PC-3 (cell line): ENCODE measurements at regions not wholly inside any gene's neighbourhood (a gene's known extent, or its start where the extent isn't known, plus 50 kb on each side); places are given as distances from the start of the nearest gene placed in this dataset.
"Not testable (repeated sequence)": the region's sequence is repeated elsewhere in the genome, so short reads cannot be mapped to it uniquely, and the experiment has no call there.

Source experiments
- ATAC-seq: fragments of 200-7000 bp; cut with Tn5 transposase; 2 replicates; pipeline ENCODE4 v1.9.1; 2020; ENCODE audit warnings: mild to moderate bottlenecking, moderate library complexity
- BruUV-seq: library from RNA; stranded (reverse); fragments of 400-500 nt; replicated peaks from 2 replicates; lab custom pipeline; 2021; lab: Mats Ljungman, UMichigan
- CTCF ChIA-PET: fragments of 300-600 bp; sonication (Branson Sonifier 250); formaldehyde crosslinking; loops from one replicate; lab custom pipeline; 2022; ENCODE audit warnings: antibody characterized with exemption; lab: Charles Lee
- POLR2A ChIA-PET: fragments of 300-600 bp; sonication (Branson Sonifier 250); formaldehyde crosslinking; loops from one replicate; lab custom pipeline; 2022; ENCODE audit warnings: antibody characterized with exemption; ENCODE audit not compliant: unreplicated experiment; lab: Charles Lee
- DNase-seq: peaks from one replicate; pipeline ENCODE4 v3.0.0-alpha.2; 2015
- H2AFZ ChIP-seq: fragments of 300-600 bp; sonication (generic); 2 replicates; pipeline ENCODE4 v1.6.0; 2016; ENCODE audit warnings: antibody characterized with exemption, low read length
- H3F3A ChIP-seq: fragments of 300-600 bp; sonication (generic); one replicate; pipeline ENCODE4 v1.6.0; 2017; ENCODE audit warnings: antibody characterized with exemption, low read length, control low read depth, mild to moderate bottlenecking; ENCODE audit not compliant: unreplicated experiment
- H3K27ac ChIP-seq: fragments of 300-600 bp; sonication (generic); 2 replicates; pipeline ENCODE4 v1.5.1; 2016; ENCODE audit warnings: mild to moderate bottlenecking, low read length
- H3K27me3 ChIP-seq: fragments of 300-600 bp; sonication (generic); 2 replicates; pipeline ENCODE4 v1.6.1; 2016; ENCODE audit warnings: low read length, mixed read lengths
- H3K36me3 ChIP-seq: fragments of 300-600 bp; sonication (generic); 2 replicates; pipeline ENCODE4 v1.6.1; 2016; ENCODE audit warnings: low read depth, mixed run types, low read length, mixed read lengths
- H3K4me1 ChIP-seq: fragments of 300-600 bp; sonication (generic); 2 replicates; pipeline ENCODE4 v1.5.1; 2016; ENCODE audit warnings: low read length; ENCODE audit not compliant: insufficient read depth
- H3K4me2 ChIP-seq: fragments of 300-600 bp; sonication (generic); 2 replicates; pipeline ENCODE4 v1.6.0; 2016; ENCODE audit warnings: low read length
- H3K4me3 ChIP-seq: fragments of 300-600 bp; sonication (generic); 2 replicates; pipeline ENCODE4 v1.5.1; 2016; ENCODE audit warnings: mild to moderate bottlenecking, low read length, mixed read lengths
- H3K79me2 ChIP-seq: fragments of 300-600 bp; sonication (generic); 2 replicates; pipeline ENCODE4 v1.6.1; 2017; ENCODE audit warnings: low read length, mixed read lengths
- H3K9ac ChIP-seq: fragments of 300-600 bp; sonication (generic); 2 replicates; pipeline ENCODE4 v1.6.0; 2016; ENCODE audit warnings: mild to moderate bottlenecking, low read length
- H3K9me2 ChIP-seq: fragments of 300-600 bp; sonication (generic); replicated peaks from 2 replicates; pipeline ENCODE4 v1.6.1; 2016; ENCODE audit warnings: mixed run types, low read length, mixed read lengths
- H3K9me3 ChIP-seq: fragments of 300-600 bp; sonication (generic); 2 replicates; pipeline ENCODE4 v1.6.1; 2016; ENCODE audit warnings: low read length, mixed read lengths
- H4K20me1 ChIP-seq: fragments of 300-600 bp; sonication (generic); 2 replicates; pipeline ENCODE4 v1.6.1; 2016; ENCODE audit warnings: low read length, mixed read lengths
- EZH2 ChIP-seq: fragments of 300-600 bp; sonication (generic); IDR thresholded peaks from one replicate; pipeline ENCODE4 v1.6.1; 2017; ENCODE audit warnings: antibody characterized with exemption, mild to moderate bottlenecking, low read length; ENCODE audit not compliant: unreplicated experiment
- EZH2phosphoT487 ChIP-seq: fragments of 300-600 bp; sonication (generic); IDR thresholded peaks from 2 replicates; pipeline ENCODE4 v1.6.1; 2018; ENCODE audit warnings: mild to moderate bottlenecking, antibody characterized with exemption, low read length, borderline replicate concordance
- intact Hi-C: fragments of 100-400 bp; cut with micrococcal nuclease; formaldehyde crosslinking; loops from 2 replicates; pipeline ENCODE4 v1.9.0; 2023
- TF ChIP-seq, protein P1 (sequence below): fragments of 300-600 bp; sonication (generic); conservative IDR thresholded peaks from 2 replicates; pipeline ENCODE4 v1.5.1; 2017; ENCODE audit warnings: antibody characterized with exemption, low read depth, mild to moderate bottlenecking, low read length

DNA sequence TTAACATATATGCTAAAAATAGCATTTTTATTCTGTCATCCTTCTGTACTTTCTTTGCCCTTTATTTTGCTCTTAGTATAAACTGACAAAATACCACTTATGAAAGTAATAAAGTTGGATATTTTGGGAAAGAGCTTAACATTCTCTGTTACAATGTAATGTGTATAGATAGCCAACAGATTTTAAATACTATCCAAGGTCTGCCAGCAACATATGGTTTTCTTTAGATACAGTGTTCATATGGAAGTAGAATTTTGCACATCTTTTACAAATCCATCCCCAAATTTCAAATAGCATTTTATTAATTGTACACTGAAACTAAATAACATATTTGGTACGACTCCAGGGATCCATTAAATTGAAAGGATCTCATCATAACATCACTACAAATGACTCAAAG is 268.6 kb upstream of the PCDH18 start:
- Histone ChIP-seq H3K27ac (no peak overlapping the region), H3K4me3 (no peak overlapping the region), H4K20me1 (no peaks in the 10 kb centered on the region), H3F3A (no peaks in the 10 kb centered on the region), H2AFZ (no peak overlapping the region), H3K9me3 (no peaks in the 10 kb centered on the region), H3K9me2 (no peaks in the 10 kb centered on the region), H3K4me1 (peaks cover 22% of the 10 kb centered on the region), H3K27me3 (no peaks in the 10 kb centered on the region), H3K79me2 (no peaks in the 10 kb centered on the region), H3K9ac (no peak overlapping the region), H3K36me3 (no peaks in the 10 kb centered on the region), H3K4me2 (no peak overlapping the region)
- intact Hi-C loops, result loop anchor here (10.0 kb wide), 3 partner anchors 136 to 266 kb away; partner anchors contain the start of gene PCDH18
- DNase-seq (no peak), ATAC-seq (no peak)
- CTCF ChIA-PET, result no interaction called here
- POLR2A ChIA-PET, result no interaction called here
- TF ChIP-seq, protein P1, sequence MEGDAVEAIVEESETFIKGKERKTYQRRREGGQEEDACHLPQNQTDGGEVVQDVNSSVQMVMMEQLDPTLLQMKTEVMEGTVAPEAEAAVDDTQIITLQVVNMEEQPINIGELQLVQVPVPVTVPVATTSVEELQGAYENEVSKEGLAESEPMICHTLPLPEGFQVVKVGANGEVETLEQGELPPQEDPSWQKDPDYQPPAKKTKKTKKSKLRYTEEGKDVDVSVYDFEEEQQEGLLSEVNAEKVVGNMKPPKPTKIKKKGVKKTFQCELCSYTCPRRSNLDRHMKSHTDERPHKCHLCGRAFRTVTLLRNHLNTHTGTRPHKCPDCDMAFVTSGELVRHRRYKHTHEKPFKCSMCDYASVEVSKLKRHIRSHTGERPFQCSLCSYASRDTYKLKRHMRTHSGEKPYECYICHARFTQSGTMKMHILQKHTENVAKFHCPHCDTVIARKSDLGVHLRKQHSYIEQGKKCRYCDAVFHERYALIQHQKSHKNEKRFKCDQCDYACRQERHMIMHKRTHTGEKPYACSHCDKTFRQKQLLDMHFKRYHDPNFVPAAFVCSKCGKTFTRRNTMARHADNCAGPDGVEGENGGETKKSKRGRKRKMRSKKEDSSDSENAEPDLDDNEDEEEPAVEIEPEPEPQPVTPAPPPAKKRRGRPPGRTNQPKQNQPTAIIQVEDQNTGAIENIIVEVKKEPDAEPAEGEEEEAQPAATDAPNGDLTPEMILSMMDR, result no peak
- TF ChIP-seq EZH2phosphoT487 (no peak), EZH2 (no peak)
- no TSS peak for BruUV-seq

DNA sequence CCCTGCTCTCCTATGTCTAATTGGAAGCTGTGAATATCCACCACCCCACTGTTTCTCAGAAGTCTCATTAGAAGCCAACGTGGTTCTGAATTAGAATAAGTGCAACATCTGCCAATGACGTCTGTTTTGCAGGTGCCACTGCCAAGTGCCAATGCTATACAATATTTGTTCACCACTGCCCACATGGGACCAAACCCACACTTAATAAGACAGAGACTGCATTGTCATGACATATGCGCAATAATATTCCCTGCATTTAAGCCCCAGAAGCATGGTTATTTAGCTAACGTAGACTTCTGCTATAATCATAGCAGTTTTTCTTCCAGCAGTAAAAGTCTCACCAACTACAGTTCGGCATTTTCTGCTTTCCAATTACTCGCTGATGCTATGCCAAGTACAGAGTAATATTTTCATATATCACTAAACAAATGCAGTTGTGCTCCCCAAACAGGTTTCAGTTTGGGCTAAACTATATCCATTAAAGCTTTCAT is 262.5 kb upstream of the PCDH18 start:
- POLR2A ChIA-PET, result no interaction called here
- no peaks in the 10 kb centered on the region for H3K36me3 ChIP-seq
- intact Hi-C loops, result no loop called here
- no peak overlapping the region for H3K9ac ChIP-seq
- H3F3A ChIP-seq, result no peaks in the 10 kb centered on the region
- CTCF ChIA-PET, result no interaction called here
- H2AFZ ChIP-seq, result no peak overlapping the region
- no TSS peak for BruUV-seq
- DNase-seq, result no peak
- H3K4me3 ChIP-seq, result no peak overlapping the region
- no peaks in the 10 kb centered on the region for H3K4me1 ChIP-seq
- no peak overlapping the region for H3K27ac ChIP-seq
- H3K9me2 ChIP-seq, result no peaks in the 10 kb centered on the region
- H3K9me3 ChIP-seq, result no peaks in the 10 kb centered on the region
- H3K79me2 ChIP-seq, result no peaks in the 10 kb centered on the region
- TF ChIP-seq EZH2phosphoT487 (no peak), EZH2 (no peak)
- TF ChIP-seq, protein P1, result no peak
- H4K20me1 ChIP-seq, result no peaks in the 10 kb centered on the region
- no peak for ATAC-seq
- no peaks in the 10 kb centered on the region for H3K27me3 ChIP-seq
- H3K4me2 ChIP-seq, result no peak overlapping the region

DNA sequence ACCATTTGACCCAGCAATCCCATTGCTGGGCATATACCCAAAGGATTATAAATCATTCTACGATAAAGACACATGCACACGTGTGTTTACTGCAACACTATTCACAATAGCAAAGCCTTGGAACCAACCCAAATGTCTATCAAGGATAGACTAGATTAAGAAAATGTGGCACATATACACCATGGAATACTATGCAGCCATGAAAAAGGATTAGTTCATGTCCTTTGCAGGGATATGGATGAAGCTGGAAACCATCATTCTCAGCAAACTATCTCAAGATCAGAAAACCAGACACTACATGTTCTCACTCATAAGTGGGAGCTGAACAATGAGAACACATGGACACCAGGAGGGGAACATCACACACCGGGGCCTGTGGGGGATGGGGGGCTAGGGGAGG is 257.0 kb upstream of the PCDH18 start:
- H3K4me1 ChIP-seq, DNase-seq, H3K79me2 ChIP-seq, H3K4me2 ChIP-seq, POLR2A ChIA-PET, H3K9ac ChIP-seq, ATAC-seq, H3K36me3 ChIP-seq, intact Hi-C loops, H4K20me1 ChIP-seq, BruUV-seq, H3K27me3 ChIP-seq, H3K27ac ChIP-seq, H3K4me3 ChIP-seq, H3K9me3 ChIP-seq, H2AFZ ChIP-seq, H3K9me2 ChIP-seq, H3F3A ChIP-seq, CTCF ChIA-PET: not testable (repeated sequence)

DNA sequence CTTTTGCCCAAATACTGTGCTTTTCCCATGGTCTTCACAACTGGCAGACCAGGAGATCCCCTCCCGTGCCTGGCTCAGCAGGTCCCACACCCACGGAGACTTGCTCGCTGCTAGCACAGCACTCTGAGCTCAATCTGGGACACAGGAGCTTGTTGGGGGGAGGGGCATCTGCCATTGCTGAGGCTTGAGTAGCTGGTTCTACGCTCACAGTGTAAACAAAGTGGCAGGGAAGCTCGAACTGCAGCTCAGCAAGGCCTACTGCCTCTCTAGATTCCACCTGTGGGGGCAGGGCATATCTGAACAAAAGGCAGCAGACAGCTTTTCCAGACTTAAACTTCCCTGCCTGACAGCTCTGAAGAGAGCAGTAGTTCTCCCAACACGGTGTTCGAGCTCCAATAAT is 251.6 kb upstream of the PCDH18 start:
- H3K9ac ChIP-seq, H3K9me2 ChIP-seq, DNase-seq, H3K27me3 ChIP-seq, H2AFZ ChIP-seq, intact Hi-C loops, H3K27ac ChIP-seq, H3K9me3 ChIP-seq, H4K20me1 ChIP-seq, ATAC-seq, H3K79me2 ChIP-seq, BruUV-seq, H3K4me3 ChIP-seq, CTCF ChIA-PET, H3K36me3 ChIP-seq, H3K4me1 ChIP-seq, POLR2A ChIA-PET, H3K4me2 ChIP-seq, H3F3A ChIP-seq: not testable (repeated sequence)
